GM19099 (cell line): ENCODE measurements at regions not wholly inside any gene's neighbourhood (a gene's known extent, or its start where the extent isn't known, plus 50 kb on each side); places are given as distances from the start of the nearest gene placed in this dataset.

Experiments used
- POLR2A ChIP-seq: IDR thresholded peaks from 3 replicates; pipeline ENCODE4 v1.6.1; 2011; ENCODE audit warnings: low read depth; ENCODE audit not compliant: insufficient read length; ENCODE audit errors: extremely low read depth

DNA sequence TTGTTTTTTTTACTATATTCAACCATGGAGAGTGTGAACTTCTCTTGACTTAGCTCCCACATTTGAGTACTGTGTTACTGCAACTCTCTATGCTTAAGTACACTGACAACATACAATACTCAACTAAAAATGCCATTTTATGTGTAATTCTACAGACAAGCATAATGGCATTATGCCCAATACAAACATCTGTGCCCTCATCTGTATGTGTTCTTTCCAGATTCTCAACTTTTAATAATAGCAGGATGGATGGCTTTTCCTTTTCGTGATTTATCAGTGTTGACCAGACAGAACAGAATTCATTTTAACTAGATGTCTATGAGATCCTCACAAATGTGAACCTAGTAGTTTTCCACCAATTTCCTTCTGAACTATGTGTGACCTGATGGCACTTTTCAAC lies 84.2 kb upstream of the MARCKS start:
- TF ChIP-seq POLR2A: no peak

DNA sequence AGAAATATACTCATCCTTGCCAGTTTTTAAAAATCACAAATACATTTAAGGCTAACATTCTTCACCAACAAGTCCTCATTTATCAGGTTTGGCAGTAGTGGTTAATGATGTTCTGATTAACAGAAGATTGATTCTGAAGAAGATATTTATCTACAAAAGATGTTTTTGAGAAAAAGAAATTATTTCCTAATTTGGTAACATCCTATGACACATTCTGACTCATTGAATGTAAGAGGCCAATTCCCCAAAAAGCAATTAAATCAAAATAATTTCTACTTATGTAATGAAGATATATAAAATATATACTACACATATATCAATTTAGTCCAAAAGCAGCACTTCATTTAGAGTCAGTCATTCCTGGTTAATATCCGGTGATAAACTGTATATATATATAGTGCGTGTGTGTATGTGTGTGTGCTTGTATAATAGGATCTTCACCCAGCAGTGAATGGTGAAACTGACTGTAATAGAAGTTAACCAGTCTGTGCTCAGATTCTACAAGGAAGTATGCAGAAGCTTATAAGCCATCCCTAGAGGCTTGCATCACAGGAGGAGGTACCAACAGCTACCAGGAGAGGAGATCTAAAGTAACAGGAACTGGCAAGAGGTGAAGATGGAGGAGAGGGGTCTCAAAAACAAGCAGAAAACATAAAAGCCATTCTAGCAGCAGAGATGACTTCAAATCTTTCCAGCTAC lies 82.9 kb upstream of the MARCKS start:
- TF ChIP-seq POLR2A: no peak

DNA sequence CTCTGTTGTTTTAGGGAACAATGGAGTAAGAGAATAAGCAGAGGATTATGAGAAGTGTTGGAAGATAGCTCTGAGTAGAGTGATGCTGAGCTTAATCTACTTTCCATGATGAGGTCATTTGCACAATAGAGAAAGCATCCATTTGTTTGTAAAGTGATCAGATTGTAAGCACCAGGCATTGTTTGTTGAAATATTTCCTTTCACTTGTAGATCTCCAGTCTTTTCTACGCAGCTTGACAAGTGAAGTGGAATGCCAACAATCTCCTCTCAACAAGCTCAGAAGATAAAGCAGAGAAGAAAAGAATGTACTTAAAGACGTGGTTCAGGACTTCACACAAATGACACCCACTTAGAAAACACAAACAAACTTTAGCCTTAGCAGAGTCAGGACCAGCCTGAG lies 80.1 kb upstream of the MARCKS start:
- TF ChIP-seq POLR2A: no peak

DNA sequence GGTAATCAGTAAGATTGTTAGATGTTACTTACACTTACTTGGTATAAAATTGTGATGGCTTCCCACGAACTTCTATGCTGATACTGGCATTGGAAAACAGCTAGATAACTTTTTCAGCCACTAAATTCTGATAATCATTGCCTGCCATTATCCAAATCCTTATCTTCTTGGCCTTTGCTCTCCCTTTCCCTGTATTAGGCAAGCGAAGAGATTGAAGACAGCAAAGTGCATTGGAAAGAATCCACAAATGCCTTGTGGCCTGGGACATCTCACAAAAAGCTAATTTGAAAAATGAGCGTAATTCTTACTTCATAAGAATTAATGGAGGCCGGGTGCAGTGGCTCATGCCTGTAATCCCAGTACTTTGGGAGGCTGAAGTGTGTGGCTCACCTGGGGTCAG lies 79.5 kb upstream of the MARCKS start:
- no peak for TF ChIP-seq POLR2A

DNA sequence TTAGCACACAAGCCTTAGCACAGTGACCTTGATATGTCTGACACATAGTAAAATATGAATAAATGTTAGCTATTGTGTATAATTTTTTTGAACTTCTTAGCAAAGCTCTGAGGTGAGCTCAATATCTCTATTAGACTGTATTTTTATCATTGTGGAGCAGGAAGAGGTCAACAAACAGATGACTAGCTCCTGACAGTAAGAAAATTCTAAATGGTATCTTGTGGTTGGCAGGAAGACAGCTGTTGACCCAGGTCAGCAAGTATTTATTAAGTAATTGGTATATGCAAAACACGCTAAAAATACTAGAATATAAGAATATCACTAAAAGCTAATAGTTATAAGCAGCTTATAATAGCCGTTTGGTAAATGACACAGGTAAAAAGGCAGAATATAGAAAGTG lies 77.5 kb upstream of the MARCKS start:
- TF ChIP-seq POLR2A: no peak

DNA sequence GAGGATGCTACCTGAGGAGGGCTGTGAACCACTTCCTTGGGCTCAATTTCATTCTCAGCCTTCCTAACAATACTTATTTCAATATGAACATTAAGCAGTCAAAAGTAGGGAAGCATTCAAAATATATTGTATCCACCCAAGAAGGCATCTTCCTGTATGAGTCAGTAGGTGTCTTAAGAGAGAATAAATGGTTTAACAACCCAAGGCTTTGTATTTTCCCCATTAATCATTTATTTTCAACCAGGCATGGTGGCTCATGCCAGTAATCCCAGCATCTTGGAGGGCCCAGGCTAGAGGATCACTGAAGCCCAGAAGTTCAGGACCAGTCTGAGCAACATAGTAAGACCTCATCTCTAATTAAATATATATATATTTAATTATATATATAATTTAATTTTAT lies 74.5 kb upstream of the MARCKS start:
- no peak for TF ChIP-seq POLR2A

- no peak for TF ChIP-seq POLR2A
Measured at GRCh38 chr6:113786168-113786567, 71.0 kb upstream of the MARCKS start.

GRCh38 chr6:113788586-113788985 lies 68.6 kb upstream of the MARCKS start:
- no peak for TF ChIP-seq POLR2A

DNA sequence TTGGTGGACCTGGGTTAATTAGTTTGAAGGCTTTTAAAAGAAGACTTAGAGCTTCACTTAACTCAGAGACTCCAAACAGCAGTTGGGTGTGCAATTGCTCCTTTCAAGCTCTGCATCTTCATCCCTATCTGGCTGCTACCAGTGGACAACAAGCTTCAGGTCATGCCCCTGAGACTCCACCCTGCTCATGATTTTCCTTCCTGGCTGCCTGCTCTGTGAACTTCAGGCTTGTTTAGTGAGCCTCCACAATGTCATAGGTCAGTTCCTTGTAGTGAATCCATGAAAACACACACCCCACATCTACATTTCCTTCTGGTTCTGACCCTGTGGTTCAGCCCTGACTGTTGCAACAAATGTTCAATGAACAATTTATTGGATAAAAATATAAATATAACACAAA lies 61.1 kb upstream of the MARCKS start:
- TF ChIP-seq POLR2A: no peak

DNA sequence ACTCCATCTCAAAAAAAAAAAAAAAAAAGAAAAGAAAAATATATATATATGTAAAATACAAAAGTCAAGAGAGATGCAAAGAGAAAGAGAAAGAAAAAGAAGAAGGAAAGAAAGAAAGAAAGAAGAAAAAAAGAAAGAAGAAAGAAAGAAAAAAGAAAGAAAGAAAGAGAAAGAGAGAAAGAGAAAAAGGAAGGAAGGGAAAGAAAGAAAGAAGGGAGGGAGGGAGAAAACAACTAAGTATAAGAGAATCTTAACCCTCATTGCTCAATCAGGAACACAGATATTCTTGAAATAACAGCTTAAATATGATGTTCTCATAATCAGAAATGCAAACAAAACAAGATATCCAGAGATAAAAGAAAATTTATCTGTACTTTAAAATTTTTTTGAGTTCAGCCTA lies 54.4 kb upstream of the MARCKS start:
- TF ChIP-seq POLR2A: no peak

GRCh38 chr6:113805173-113805790 lies 51.9 kb upstream of the MARCKS start:
- no peak for TF ChIP-seq POLR2A

- TF ChIP-seq POLR2A: no peak
Measured at GRCh38 chr6:113805811-113806495, 51.2 kb upstream of the MARCKS start.
